GM21367 (cell line): ENCODE measurements at regions not wholly inside any gene's neighbourhood (a gene's known extent, or its start where the extent isn't known, plus 50 kb on each side); places are given as distances from the start of the nearest gene placed in this dataset.

Experiments
- ATAC-seq: cut with Tn5 transposase; IDR thresholded peaks from one replicate; pipeline ENCODE4 v1.9.1; 2021; ENCODE audit not compliant: unreplicated experiment

DNA sequence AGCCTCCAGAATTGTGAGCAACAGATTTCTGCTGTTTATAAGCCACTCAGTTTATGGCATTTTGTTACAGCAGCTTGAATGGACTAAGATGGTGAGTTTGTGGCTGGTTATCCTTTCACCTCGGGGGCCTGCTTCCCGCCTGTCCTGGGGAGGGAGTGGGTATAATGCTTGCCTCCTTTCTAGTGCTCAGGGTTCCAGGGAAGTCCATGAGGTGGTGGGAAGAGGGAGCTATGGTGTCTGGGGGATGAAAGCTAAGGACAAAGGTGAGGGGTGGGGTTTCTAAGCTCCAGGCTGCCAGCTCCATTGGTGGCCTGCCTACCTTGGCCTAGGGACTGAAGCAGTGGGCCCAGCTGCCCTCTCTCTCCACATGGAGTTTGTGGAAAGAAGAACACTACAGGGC, 50.2 kb upstream of the SDK2 start:
- ATAC-seq = no peak

DNA sequence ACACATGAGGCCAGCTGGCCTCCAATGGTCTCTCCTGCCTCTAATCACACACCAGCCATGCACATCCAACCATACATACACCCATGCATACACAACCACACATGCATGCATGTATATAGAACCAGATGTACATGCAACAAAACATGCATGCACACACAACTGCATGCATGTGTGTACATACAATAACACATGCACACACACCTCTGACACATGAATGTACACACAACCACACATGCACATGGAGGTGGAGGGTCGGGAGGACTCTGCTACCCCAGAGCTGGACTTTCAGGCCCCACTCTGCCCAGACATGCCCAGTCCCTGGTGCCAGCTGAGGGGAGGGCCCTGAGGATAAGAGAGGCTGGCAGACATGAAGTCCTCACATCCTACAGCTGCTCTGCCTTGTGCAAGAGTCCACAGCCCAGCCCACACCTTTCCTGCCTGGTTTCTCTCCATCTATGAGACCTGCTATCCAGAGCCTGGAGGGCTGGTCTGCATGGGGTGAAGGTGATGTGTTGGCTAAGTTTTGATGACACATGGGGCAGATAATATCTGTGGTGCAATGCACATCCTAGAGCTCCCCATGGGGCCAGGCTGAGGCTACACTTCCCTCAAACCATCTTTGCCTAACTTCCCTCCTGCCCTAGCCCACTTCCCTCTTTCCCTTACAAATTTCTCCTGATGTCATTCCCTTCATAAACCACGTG, 50.9 kb upstream of the SDK2 start:
- ATAC-seq = no peak

DNA sequence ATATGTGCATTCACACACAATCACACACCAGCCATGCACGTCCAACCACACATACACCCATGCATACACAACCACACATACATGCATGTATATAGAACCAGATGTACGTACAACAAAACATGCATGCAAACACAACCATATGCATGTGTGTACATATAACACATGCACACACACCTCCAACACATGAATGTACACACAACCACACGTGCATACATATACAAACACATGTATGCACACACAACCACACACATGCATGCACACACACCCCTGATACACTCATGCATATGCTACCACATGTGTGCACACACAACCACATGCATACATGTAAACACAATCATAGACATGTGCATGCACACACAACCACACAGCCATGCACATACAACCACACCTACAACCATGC, 52.0 kb upstream of the SDK2 start:
- no peak for ATAC-seq

DNA sequence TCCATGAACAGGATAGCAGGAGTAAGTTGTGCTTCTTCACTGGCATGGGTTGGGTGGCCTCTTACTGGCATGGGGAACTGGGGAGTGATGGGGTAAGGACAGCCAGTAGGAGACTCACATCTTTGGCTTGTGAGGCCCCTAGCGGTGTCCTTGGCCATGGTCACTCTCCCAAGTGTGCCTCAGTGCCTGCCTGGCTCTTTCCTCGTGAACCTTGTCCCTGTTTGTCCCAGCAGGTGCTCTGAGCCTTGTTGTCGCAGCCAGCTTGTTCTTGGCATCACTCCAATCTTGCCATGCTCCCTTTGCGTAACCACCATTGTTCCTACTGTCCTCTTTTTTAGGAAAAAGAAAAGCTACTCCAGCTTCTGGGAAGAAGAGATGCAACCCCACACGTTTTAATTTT, 53.6 kb upstream of the SDK2 start:
- ATAC-seq = no peak

DNA sequence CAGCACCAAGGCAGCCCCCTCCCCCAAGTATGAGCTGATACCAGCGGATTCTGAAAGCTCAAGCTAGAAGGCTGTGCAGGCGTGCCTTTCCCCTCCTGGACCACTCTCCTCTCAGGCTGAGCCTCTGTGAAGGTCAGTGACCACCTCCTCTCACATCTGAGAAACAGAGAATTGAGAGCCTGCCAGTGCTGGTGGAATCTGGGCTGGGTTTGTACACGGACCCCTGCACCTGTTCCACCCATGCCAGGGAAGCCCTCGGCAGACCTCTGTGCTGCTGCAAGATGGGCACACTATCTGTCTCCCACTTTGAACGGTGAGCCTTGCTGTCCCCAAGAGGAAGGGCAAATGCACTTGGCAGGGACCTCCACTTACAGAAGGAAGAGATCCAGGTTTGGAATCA, 54.7 kb upstream of the SDK2 start:
- ATAC-seq = no peak

DNA sequence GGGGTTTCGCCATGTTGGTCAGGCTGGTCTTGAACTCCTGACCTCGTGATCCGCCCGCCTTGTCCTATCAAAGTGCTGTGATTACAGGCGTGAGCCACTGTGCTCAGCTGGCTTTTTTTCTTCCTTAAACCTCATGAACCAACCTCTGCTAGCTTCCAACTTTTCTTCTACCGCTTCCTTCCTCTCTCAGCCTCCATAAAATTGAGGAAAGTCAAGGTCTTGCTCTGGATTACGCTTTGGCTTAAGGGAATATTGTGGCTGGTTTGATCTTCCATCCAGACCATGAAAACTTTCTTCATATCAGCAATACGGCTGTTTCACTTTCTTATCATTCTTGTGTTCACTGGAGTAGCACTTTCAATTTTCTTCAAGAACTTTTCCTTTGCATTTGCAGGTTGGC, 57.5 kb upstream of the SDK2 start:
- ATAC-seq = no peak

DNA sequence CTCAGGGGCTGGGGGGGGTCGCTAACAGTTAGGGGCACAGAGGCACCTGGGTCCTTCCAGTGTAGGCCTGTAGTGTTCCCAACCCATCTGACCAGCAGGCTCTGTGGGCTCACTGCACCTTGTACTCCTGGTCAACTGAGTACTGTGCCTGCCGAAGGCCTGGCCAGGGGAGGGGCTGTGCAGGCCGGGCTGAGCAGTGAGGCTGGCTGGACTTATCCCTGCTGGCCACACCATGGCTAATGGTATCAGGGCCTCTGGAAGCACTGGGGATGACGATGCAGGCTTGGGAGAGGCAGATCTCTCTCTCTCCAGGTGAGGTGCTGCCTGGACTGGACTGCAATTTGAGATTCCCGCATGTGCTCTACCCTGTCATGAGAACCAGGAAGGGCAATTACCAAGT, 58.9 kb upstream of the SDK2 start:
- no peak for ATAC-seq

DNA sequence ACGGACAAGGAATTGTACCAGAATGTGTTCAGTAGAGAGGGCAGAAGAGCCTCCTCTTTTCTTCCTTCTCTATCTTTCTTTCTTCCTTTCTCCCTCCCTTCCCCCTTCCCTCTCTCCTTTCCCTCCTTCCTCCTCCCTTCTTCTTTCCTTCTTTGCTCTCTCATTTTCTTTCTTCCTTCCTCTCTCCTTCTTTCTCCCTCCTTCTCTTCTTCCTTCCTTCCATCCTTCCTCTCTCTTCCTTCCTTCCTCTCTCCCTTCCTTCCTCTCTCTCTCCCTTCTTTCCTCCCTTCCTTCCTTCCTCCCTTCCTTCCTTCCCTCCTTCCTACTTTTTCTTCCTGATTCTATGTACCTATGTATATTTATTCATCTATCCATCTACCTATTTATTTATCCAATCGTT, 59.7 kb upstream of the SDK2 start:
- no peak for ATAC-seq

DNA sequence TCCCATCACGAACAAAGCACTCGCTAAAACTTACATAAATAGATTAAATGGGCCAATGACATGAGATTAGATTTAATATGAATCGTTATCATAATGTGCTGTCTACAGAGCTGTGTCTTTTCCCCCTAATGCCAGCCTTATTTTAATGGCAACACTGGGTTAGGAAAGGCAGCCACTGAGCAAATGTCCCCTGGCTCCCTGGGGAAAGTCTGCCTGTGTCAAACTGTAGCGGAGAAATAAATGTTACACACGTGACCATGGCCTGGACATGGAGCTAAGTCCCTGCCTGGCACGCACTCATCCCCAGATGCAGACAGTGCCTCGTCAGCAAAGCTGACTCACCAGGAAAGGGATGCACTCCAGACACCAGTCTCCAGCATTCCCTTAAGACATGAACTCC, 61.3 kb upstream of the SDK2 start:
- no peak for ATAC-seq

DNA sequence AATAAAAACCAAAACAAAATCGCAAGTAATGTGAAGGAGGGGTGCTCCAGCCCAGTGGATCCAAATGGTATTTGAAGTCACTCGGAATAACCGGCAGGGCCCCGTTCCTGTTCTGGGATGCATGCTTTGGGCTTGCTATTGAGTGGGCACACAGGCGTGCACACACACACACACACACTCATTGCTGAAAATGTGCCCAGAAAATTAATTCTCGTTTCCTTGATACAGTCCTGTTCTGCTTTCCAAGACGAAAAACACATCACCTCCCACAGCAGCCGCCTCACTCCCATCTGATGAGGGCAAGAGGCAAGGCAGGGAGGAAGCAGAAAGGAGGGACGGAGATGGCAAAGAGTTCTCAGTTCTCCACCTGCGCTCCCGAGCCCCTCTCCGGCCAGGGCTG, 62.2 kb upstream of the SDK2 start:
- no peak for ATAC-seq

DNA sequence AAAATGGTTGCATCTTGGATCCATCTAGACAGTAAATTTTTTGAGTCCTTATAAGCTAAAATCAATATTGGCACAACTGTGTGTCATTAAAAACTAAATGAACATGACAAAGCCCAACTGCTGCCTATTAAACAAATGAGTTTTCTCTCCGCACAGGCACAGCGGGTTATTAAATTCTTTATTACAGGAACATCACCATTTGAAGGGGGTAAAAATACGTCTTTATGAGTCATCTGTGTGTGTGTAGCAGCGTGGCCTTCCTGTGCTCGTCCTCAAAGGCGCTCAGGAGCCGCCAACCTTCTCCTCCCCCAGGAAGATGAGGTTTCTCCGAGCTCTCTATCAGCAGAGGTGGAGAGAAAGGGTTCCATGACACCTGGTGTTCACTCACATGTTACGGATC, 62.6 kb upstream of the SDK2 start:
- ATAC-seq = no peak

DNA sequence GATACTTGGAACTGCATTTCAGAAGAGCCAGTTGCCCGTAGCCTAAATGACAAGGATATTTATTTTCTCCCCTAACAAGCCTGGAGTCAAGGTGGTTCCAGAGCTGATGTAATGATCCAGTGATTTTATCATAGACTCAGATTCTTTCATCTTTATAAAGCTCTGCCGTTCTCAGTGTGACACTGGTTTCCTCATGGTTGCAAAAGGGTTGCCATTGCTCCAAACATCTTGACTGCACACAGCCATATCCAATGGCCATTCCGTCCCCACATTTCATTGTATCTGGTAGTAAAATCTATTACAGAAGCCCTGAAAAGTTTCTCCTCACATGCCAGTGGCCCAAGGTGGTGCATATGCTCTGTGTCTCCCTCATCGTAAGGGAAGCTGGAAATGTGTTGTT, 63.1 kb upstream of the SDK2 start:
- ATAC-seq = no peak

DNA sequence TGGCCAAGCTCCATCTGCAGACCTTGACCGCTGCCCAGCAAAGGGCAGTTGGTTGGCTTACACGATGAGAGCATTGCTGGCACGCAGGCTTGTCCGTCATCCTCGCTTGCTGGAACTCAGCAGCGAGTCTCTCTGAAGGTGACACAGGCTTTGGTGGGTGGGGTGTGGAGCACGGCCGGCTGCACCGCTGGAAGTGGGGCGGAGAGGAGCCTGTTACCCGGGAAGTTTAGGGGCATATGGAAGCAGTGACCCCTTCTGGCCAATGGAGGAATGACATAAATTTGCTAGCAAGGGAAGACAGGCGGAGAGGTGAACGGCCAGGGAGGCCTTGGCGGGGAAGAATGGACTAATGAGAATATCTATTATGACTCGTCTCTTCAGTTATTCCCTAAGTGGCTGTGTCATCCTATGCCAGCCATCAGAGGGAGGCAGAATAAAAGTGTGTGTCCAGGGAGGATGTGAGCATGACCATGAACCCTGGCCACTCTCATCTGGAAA, 65.9 kb upstream of the SDK2 start:
- ATAC-seq = no peak

DNA sequence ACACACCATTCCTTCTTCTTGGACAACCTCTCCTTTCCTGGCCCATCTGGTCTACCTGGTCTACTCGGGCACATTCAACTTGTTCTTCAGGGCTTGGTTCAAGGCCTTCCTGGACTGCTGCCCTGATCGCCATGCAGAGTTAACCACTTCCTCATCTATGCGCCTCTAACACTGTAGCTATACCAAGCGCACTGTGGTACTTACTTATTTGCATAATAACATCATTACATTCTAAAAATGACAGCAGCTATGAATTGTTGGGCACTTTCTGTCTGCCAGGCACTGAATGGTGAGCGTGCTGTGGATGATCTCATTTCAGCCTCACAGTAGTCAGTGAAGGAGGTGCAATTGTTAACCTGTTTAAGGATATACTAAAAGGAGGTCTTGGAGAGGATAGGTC, 66.9 kb upstream of the SDK2 start:
- ATAC-seq = peak; percentile 71

DNA sequence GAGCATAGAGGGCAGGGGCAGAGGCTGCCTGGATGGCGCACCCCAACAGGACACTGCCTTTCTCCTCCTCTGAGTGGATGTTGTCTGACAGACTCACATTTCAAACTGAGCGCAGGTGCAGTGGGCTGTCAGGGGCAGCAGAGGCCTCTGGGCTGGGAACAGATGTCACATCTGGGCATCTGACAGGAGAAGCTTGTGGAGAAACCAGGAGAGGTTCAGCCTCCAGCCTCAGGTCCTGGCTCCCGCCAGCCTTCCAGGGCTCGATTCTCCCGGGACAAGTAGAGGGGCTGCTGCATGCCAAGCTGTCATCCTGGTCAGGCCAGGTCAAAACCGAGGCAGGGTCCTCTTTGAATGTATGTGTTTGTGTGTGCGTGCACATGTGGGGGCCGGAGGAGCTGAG, 67.7 kb upstream of the SDK2 start:
- ATAC-seq = no peak

DNA sequence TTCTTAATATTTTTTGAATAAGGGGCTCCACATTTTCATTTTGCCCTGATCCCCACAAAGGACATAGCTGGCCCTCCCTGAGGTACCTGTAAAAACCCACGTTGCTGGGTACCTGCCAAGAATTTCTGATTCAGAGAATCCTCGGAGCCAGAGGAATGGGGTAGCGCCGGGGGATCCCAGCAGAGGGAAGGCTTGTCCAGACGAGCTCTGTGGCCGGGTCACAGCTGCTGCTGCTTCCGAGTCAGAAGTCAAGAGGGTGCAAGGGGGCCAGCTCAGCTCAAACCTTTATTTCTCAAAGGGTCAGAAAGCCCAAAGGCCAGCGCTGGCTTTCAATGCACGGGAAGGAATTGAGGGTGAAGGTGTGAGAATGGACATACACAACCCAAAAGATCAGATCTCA, 68.9 kb upstream of the SDK2 start:
- no peak for ATAC-seq

DNA sequence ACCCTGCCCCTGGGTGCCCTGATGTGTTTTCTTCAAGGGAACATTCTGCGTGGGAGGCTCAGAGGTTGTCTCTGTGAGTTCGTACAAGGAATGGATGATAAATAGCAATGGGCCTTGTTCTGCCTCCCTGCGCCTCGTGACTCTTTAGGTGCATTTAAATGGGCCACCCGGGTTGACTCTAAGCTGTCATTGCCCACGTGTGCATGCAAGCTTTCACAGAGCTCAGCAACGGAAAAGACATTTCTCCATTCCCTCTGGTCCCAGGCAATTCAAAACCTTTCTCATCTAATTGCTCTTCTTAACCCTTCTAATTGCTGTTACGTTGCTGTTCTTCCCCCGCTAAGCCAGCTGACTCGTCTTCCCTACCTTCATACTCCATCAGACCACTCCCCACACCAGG, 71.5 kb upstream of the SDK2 start:
- no peak for ATAC-seq

DNA sequence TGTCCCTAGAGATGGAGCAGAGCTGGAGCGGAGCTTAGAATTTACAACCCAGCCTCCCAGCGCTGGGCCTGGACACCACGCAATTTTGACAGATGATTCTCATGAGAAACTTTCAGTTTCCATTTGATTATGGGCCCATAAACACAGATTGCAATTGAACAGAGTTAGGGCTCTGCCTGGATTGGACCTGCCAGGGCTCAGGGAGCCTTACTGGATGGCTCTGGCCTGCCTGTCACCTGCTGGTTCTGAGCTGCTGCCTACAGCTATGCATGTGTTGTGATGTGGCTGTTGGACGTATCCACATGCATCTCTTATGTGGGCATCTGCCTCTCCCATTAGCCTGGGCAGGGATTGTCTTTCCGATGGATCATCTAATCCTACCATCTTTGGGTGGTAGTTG, 73.4 kb upstream of the SDK2 start:
- ATAC-seq = no peak

DNA sequence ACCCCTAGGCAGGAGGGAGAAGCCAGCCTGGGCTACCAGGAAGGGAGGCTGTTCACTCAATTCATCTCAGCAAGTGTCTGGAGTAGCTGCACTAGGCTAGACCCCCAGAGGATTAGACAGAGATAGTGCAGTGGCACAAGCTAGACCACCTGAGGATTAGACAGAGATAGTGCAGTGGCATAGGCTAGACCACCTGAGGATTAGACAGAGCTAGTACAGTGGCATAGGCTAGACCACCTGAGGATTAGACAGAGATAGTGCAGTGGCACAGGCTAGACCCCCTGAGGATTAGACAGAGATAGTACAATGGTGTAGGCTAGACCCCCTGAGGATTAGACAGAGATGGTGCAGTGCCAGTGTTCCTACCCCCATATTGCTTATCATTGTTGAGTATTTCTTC, 74.1 kb upstream of the SDK2 start:
- ATAC-seq = no peak

DNA sequence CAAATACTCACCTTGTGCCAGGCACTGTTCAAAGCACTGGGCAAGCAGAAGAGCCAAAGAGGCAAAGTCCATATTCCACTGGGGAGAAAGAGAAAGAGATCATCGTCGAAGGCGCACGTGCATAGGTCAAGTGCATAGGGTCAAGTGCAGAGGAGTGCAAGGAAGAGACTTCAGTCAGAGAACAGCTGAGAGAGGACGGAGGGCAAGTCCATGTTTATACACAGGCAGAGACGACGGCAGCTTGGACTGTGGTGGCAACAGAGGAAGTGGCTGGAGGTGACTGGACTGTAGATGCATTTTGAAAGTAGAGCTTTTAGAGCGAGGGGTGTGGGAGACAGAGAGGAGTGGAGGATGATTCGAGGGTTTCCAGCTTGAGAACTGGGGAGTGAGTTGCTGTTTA, 74.7 kb upstream of the SDK2 start:
- ATAC-seq = no peak

DNA sequence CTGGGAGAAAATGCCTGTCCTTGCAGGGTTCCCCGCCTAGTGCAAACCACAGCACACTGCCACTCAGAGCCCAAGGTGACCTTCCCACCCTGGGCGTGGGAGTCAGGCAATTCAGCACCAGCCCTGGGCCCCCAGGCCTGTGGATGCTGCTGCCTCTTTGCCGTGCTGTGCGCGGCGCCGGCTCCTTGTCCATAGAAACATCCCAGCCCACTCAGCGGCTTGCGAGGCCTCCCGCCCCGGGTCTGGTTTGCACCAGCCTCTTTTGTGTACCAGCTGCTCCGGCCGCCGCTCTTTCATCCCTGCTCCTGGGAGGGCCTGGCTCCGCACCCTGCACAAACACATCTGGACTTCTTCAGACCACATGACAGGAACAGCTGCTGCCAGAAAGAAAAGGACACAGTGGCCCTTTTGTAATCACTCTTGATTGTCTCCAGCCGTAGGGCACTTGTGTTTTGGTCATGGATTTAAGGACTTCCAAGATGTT, 75.4 kb upstream of the SDK2 start:
- no peak for ATAC-seq

DNA sequence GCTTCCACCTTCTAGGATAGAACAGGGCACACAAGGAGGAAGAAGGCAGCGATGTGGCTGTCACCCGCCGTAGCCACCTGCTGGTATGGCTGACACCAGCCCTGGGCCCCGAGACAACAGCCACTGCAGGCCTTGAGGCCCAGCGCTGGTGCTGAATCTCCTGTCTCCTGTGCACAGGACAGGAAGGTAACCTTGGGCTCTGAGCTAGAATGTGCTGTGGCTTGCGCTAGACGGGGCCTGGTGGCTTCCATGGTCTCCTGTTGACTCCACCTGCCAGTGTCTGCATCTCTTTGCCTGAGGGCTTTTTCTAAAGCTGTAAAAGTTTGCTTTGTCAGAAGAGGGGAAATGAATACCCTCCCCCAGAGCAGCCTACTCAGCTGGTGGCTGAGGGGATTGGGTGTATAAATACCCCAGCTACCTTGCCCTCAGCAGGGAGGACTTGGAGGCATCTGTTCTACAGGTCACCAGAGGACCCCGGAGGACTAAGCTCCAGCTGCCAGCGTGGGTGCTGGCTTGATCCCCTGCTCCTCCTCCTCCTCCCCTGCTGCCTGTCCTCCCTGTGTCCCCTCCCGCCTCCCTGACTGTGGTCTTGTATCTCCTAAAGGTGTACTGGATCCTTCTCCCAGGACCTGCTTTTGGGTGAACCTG, 76.1 kb upstream of the SDK2 start:
- no peak for ATAC-seq

DNA sequence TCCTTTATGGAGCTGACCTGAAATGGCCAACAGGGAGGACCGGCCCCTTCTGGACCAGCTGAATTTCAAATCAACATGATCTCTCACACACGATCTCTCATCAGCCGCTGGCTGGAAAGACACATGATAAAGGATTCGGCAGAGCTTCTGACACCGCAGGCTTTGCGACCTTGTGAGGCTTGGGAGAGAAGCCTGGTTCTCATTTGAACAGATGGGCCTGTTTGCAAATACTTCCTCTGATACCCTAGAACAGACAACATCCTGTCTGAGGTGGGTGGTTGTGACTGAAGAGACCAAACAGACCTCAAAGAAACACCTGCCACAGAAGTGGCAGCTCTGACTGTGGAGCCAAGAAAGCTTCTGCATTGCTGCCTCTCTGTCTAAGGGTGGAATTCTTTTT, 77.9 kb upstream of the SDK2 start:
- ATAC-seq = no peak
